A549 (cell line): ENCODE measurements at regions not wholly inside any gene's neighbourhood (a gene's known extent, or its start where the extent isn't known, plus 50 kb on each side); places are given as distances from the start of the nearest gene placed in this dataset.

Source experiments
- BCL3 ChIP-seq: fragments of >200 bp; sonication (Bioruptor Twin); formaldehyde crosslinking; IDR thresholded peaks from 3 replicates; pipeline ENCODE4 v1.6.1; 2016
- CBX8 ChIP-seq: fragments of 200-600 bp; sonication (generic); IDR thresholded peaks from 2 replicates; pipeline ENCODE4 v1.6.1; 2016
- CEBPB ChIP-seq, 2 experiments: fragments of >200 bp in 1 of 2; sonication (Bioruptor Twin) in 1 of 2; formaldehyde crosslinking in 1 of 2; IDR thresholded peaks; 2 replicates each; pipeline ENCODE4 v1.6.1; 2012 to 2016
- CTCF ChIP-seq: fragments of >200 bp; sonication (Bioruptor Twin); formaldehyde crosslinking; IDR thresholded peaks from 3 replicates; pipeline ENCODE4 v1.5.1; 2016
- ESRRA ChIP-seq: fragments of 150-350 bp; IDR thresholded peaks from 2 replicates; pipeline ENCODE4 v1.6.1; 2014; ENCODE audit warnings: mild to moderate bottlenecking, low read length, borderline replicate concordance
- HMGXB4 ChIP-seq: fragments of 250-450 bp; sonication (Bioruptor Pico); IDR thresholded peaks from 2 replicates; pipeline ENCODE4 v1.5.0; 2021; ENCODE audit warnings: mild to moderate bottlenecking, moderate library complexity, borderline replicate concordance
- JUN ChIP-seq, 2 experiments: fragments of >200 bp; sonication (Bioruptor Twin); formaldehyde crosslinking; IDR thresholded peaks; 2 replicates in 1 of 2; 3 replicates in 1 of 2; pipeline ENCODE4 v1.6.1; 2016 to 2017
- KDM1A ChIP-seq: fragments of 200-600 bp; sonication (generic); IDR thresholded peaks from 2 replicates; pipeline ENCODE4 v1.6.1; 2016; ENCODE audit warnings: low read depth, mild to moderate bottlenecking
- KDM5A ChIP-seq: fragments of 200-600 bp; sonication (generic); IDR thresholded peaks from 2 replicates; pipeline ENCODE4 v1.6.1; 2016; ENCODE audit warnings: antibody characterized with exemption, mild to moderate bottlenecking
- POLR2A ChIP-seq: IDR thresholded peaks from 2 replicates; pipeline ENCODE4 v1.6.1; 2012; ENCODE audit warnings: mild to moderate bottlenecking, low read length
- ZFP36 ChIP-seq: fragments of 450-650 bp; IDR thresholded peaks from 2 replicates; pipeline ENCODE4 v1.6.1; 2014; ENCODE audit warnings: borderline replicate concordance; ENCODE audit not compliant: partially characterized antibody

GRCh38 chr5:98638111-98638510, 135.4 kb upstream of the RGMB start:
- TF ChIP-seq CTCF (no peak), ESRRA (no peak), KDM1A (no peak), BCL3 (no peak), JUN (IDR thresholded peaks at IDR 0.05) (no peak), HMGXB4 (CRISPR knock-in tag) (no peak), CBX8 (no peak), KDM5A (no peak), POLR2A (no peak), ZFP36 (no peak), CEBPB (IDR thresholded peaks at IDR 0.05) (no peak)
